ENCODE measurements at regions not wholly inside any gene's neighbourhood (a gene's known extent, or its start where the extent isn't known, plus 50 kb on each side); places are given as distances from the start of the nearest gene placed in this dataset.

- Histone ChIP-seq H3K9me3 (no peaks in the 10 kb centered on the region), H3K4me3 (no peak overlapping the region), H3K4me1 (replicated peaks) (no peaks in the 10 kb centered on the region), H3K27me3 (replicated peaks; ENCODE audit: insufficient read depth) (no peaks in the 10 kb centered on the region), H3K36me3 (no peaks in the 10 kb centered on the region), H3K27ac (no peak overlapping the region)
- intact Hi-C loops (cut with DNase I), result no loop called here
- TF ChIP-seq POLR2AphosphoS5 (IDR thresholded peaks at IDR 0.05), result no peak
- 94% methylated on average over 2 of the region's 2 CpGs for WGBS
- no peak for DNase-seq (ENCODE audit: low spot score)
Measured at GRCh38 chr2:196480653-196481323, 158.7 kb upstream of the CCDC150 start.

- no peaks in the 10 kb centered on the region for H3K27me3 ChIP-seq (replicated peaks; ENCODE audit: insufficient read depth)
- intact Hi-C loops (cut with DNase I), result no loop called here
- no peak overlapping the region for H3K4me3 ChIP-seq
- H3K36me3 ChIP-seq, result no peaks in the 10 kb centered on the region
- H3K4me1 ChIP-seq (replicated peaks), result no peaks in the 10 kb centered on the region
- no peak for TF ChIP-seq POLR2AphosphoS5 (IDR thresholded peaks at IDR 0.05)
- TF ChIP-seq POLR2A (IDR thresholded peaks at IDR 0.05), result no peak
- no peak for TF ChIP-seq CTCF (IDR thresholded peaks at IDR 0.05)
- DNase-seq (ENCODE audit: low spot score), result no peak
- WGBS, result 78% methylated on average over 3 of the region's 3 CpGs
- H3K9me3 ChIP-seq, result no peaks in the 10 kb centered on the region
- no peak overlapping the region for H3K27ac ChIP-seq
Measured at GRCh38 chr2:196481324-196481697, 158.2 kb upstream of the CCDC150 start.

- Histone ChIP-seq H3K27me3 (replicated peaks; ENCODE audit: insufficient read depth) (no peaks in the 10 kb centered on the region), H3K27ac (no peak overlapping the region), H3K4me3 (no peak overlapping the region), H3K4me1 (replicated peaks) (no peaks in the 10 kb centered on the region), H3K9me3 (no peaks in the 10 kb centered on the region), H3K36me3 (no peaks in the 10 kb centered on the region)
- intact Hi-C loops (cut with DNase I), result no loop called here
- no peak for TF ChIP-seq CTCF (IDR thresholded peaks at IDR 0.05)
- TF ChIP-seq POLR2AphosphoS5 (IDR thresholded peaks at IDR 0.05), result no peak
- TF ChIP-seq POLR2A (IDR thresholded peaks at IDR 0.05), result no peak
- WGBS, result 90% methylated on average over 6 of the region's 6 CpGs
- no peak for DNase-seq (ENCODE audit: low spot score)
Measured at GRCh38 chr2:196482119-196483065, 157.1 kb upstream of the CCDC150 start.

- DNase-seq (ENCODE audit: low spot score), result no peak
- no peaks in the 10 kb centered on the region for H3K9me3 ChIP-seq
- H3K4me1 ChIP-seq (replicated peaks), result no peaks in the 10 kb centered on the region
- TF ChIP-seq CTCF (IDR thresholded peaks at IDR 0.05) (no peak), POLR2AphosphoS5 (IDR thresholded peaks at IDR 0.05) (no peak), POLR2A (IDR thresholded peaks at IDR 0.05) (no peak)
- WGBS, result 85% methylated on average over 3 of the region's 3 CpGs
- H3K4me3 ChIP-seq, result no peak overlapping the region
- H3K27me3 ChIP-seq (replicated peaks; ENCODE audit: insufficient read depth), result no peaks in the 10 kb centered on the region
- intact Hi-C loops (cut with DNase I), result no loop called here
- no peak overlapping the region for H3K27ac ChIP-seq
- no peaks in the 10 kb centered on the region for H3K36me3 ChIP-seq
Measured at GRCh38 chr2:196486146-196486545, 153.4 kb upstream of the CCDC150 start.

GRCh38 chr2:196487417-196487816 lies 152.1 kb upstream of the CCDC150 start:
- WGBS, result 68% methylated on average over 3 of the region's 3 CpGs
- Histone ChIP-seq H3K36me3 (no peaks in the 10 kb centered on the region), H3K4me1 (replicated peaks) (no peaks in the 10 kb centered on the region), H3K4me3 (no peak overlapping the region), H3K27me3 (replicated peaks; ENCODE audit: insufficient read depth) (no peaks in the 10 kb centered on the region), H3K9me3 (no peaks in the 10 kb centered on the region), H3K27ac (no peak overlapping the region)
- no peak for DNase-seq (ENCODE audit: low spot score)
- TF ChIP-seq CTCF (IDR thresholded peaks at IDR 0.05), result no peak
- no peak for TF ChIP-seq POLR2A (IDR thresholded peaks at IDR 0.05)
- no peak for TF ChIP-seq POLR2AphosphoS5 (IDR thresholded peaks at IDR 0.05)
- intact Hi-C loops (cut with DNase I), result no loop called here
